CD14-positive monocyte (primary cell): ENCODE measurements at regions not wholly inside any gene's neighbourhood (a gene's known extent, or its start where the extent isn't known, plus 50 kb on each side); places are given as distances from the start of the nearest gene placed in this dataset.

Source experiments
- DNase-seq, 3 donors: peaks; one replicate each; pipeline ENCODE4 v3.0.0-alpha.2; 2011 to 2022
- H2AFZ ChIP-seq: 2 replicates; pipeline ENCODE4 v1.6.0; 2012; ENCODE audit warnings: mild to moderate bottlenecking, low read depth, low read length, inconsistent platforms; ENCODE audit not compliant: insufficient read depth, poor library complexity, severe bottlenecking
- H3K27ac ChIP-seq, 2 donors: 1 replicate in 1 of 2; 2 replicates in 1 of 2; pipeline ENCODE4 v1.5.1; 2012 to 2013; ENCODE audit warnings: low read length in 2 of 2, control low read depth in 1 of 2, inconsistent platforms in 1 of 2, low read depth in 1 of 2, mild to moderate bottlenecking in 1 of 2
- H3K27me3 ChIP-seq, 2 donors: one replicate each; pipeline versions ENCODE4 v1.6.0 to v1.6.1; 2011 to 2013; ENCODE audit warnings: low read length in 2 of 2; ENCODE audit not compliant: control insufficient read depth in 2 of 2, insufficient read depth in 2 of 2
- H3K36me3 ChIP-seq, 2 donors: replicated peaks in 1 of 2; 1 replicate in 1 of 2; 2 replicates in 1 of 2; pipeline versions ENCODE4 v1.5.1 to v1.6.1; 2012 to 2013; ENCODE audit warnings: low read length in 2 of 2, control low read depth in 1 of 2, inconsistent platforms in 1 of 2, mild to moderate bottlenecking in 1 of 2; ENCODE audit not compliant: insufficient read depth in 2 of 2, control insufficient read depth in 1 of 2
- H3K4me1 ChIP-seq, 2 donors: 1 replicate in 1 of 2; 2 replicates in 1 of 2; pipeline versions ENCODE4 v1.5.1 to v1.6.1; 2012 to 2013; ENCODE audit warnings: low read length in 2 of 2, control low read depth in 1 of 2, inconsistent platforms in 1 of 2, mild to moderate bottlenecking in 1 of 2, moderate library complexity in 1 of 2; ENCODE audit not compliant: insufficient read depth in 2 of 2, control insufficient read depth in 1 of 2
- H3K4me2 ChIP-seq: replicated peaks from 2 replicates; pipeline ENCODE3; 2012; ENCODE audit warnings: low read length, moderate library complexity, mild to moderate bottlenecking; ENCODE audit not compliant: poor library complexity, severe bottlenecking; ENCODE audit errors: extremely low read depth
- H3K4me3 ChIP-seq, 3 experiments: fragments of 200-600 bp in 1 of 3; sonication (generic) in 1 of 3; replicated peaks in 1 of 3; 1 replicate in 2 of 3; 2 replicates in 1 of 3; pipeline ENCODE4 v1.5.1; 2011 to 2013; ENCODE audit warnings: low read length in 3 of 3, mild to moderate bottlenecking in 3 of 3, control low read depth in 2 of 3, low read depth in 2 of 3, inconsistent platforms in 1 of 3, moderate library complexity in 1 of 3
- H3K79me2 ChIP-seq: 2 replicates; pipeline ENCODE4 v1.6.0; 2012; ENCODE audit warnings: mild to moderate bottlenecking, control low read depth, inconsistent platforms, low read length, moderate library complexity; ENCODE audit not compliant: insufficient read depth
- H3K9ac ChIP-seq: 2 replicates; pipeline ENCODE4 v1.6.0; 2017; ENCODE audit warnings: low read length, mild to moderate bottlenecking; ENCODE audit not compliant: insufficient read depth, poor library complexity, severe bottlenecking
- H3K9me3 ChIP-seq, 2 donors: replicated peaks in 1 of 2; 1 replicate in 1 of 2; 2 replicates in 1 of 2; pipeline versions ENCODE4 v1.5.1 to v1.6.1; 2012 to 2013; ENCODE audit warnings: low read length in 2 of 2, control low read depth in 1 of 2; ENCODE audit not compliant: control insufficient read depth in 1 of 2, insufficient read depth in 1 of 2
- H4K20me1 ChIP-seq: 2 replicates; pipeline ENCODE4 v1.6.0; 2012; ENCODE audit warnings: mild to moderate bottlenecking, low read length, control low read depth, moderate library complexity; ENCODE audit not compliant: insufficient read depth
- H3K27ac Mint-ChIP-seq, 7 donors: one replicate each; pipeline ENCODE4 v1.8.0; 2020; ENCODE audit warnings: mild to moderate bottlenecking in 7 of 7, mixed read lengths in 7 of 7, moderate library complexity in 6 of 7, inconsistent platforms in 2 of 7
- H3K27me3 Mint-ChIP-seq, 3 donors: one replicate each; pipeline ENCODE4 v1.8.0; 2021 to 2022; ENCODE audit warnings: low read depth in 3 of 3, mild to moderate bottlenecking in 3 of 3, mixed read lengths in 3 of 3, moderate library complexity in 3 of 3, inconsistent platforms in 1 of 3
- H3K36me3 Mint-ChIP-seq, 2 donors: one replicate each; pipeline ENCODE4 v1.8.0; 2020; ENCODE audit warnings: mixed read lengths in 2 of 2, inconsistent platforms in 1 of 2, mild to moderate bottlenecking in 1 of 2
- H3K4me1 Mint-ChIP-seq: one replicate; pipeline ENCODE4 v1.8.0; 2020; ENCODE audit warnings: mild to moderate bottlenecking, mixed read lengths
- H3K4me3 Mint-ChIP-seq, 2 donors: one replicate each; pipeline ENCODE4 v1.8.0; 2020; ENCODE audit warnings: mild to moderate bottlenecking in 2 of 2, mixed read lengths in 2 of 2, moderate library complexity in 1 of 2
- H3K9me3 Mint-ChIP-seq, 7 donors: one replicate each; pipeline ENCODE4 v1.8.0; 2020 to 2022; ENCODE audit warnings: mixed read lengths in 7 of 7, mild to moderate bottlenecking in 6 of 7, moderate library complexity in 6 of 7, inconsistent platforms in 2 of 7
- CTCF ChIP-seq: fragments of 200-600 bp; IDR thresholded peaks from one replicate; pipeline ENCODE4 v1.8.0; 2022; ENCODE audit warnings: antibody characterized with exemption, mild to moderate bottlenecking
- WGBS: methylation state at CpG from one replicate; pipeline ENCODE4 v1.1.5; 2013; ENCODE audit warnings: missing lambda C conversion rate; ENCODE audit not compliant: insufficient coverage; 5-methylcytosine and 5-hydroxymethylcytosine counted together
- intact Hi-C, 2 donors: fragments of 100-400 bp; cut with micrococcal nuclease; formaldehyde crosslinking; loops; one replicate each; pipeline versions ENCODE4 v1.15.0 to v1.15.1; 2023

GRCh38 chr3:19744047-19744446, 190.0 kb downstream of the EFHB start:
- H3K9ac ChIP-seq = no peak overlapping the region
- H4K20me1 ChIP-seq = no peaks in the 10 kb centered on the region
- H3K36me3 ChIP-seq = no peaks in the 10 kb centered on the region
- peaks cover 0 to 6% of the 10 kb centered on the region in 2 donors for H3K9me3 ChIP-seq
- no peaks in the 10 kb centered on the region for H3K36me3 Mint-ChIP-seq
- no peak overlapping the region for H3K27ac ChIP-seq
- no peaks in the 10 kb centered on the region for H3K27me3 ChIP-seq
- H3K79me2 ChIP-seq = no peaks in the 10 kb centered on the region
- no peak overlapping the region for H3K4me2 ChIP-seq
- no peaks in the 10 kb centered on the region for H3K4me1 ChIP-seq
- no peak overlapping the region for H3K4me3 Mint-ChIP-seq
- 100% methylated on average over 2 of the region's 3 CpGs for whole genome bisulfite sequencing
- intact Hi-C loops = no loop called here
- peaks cover 0 to 3% (median 1%) of the 10 kb centered on the region in 3 donors for H3K27me3 Mint-ChIP-seq
- no peak for DNase-seq
- no peak for TF ChIP-seq CTCF
- peaks cover 2 to 7% (median 4%) of the 10 kb centered on the region in 7 donors for H3K9me3 Mint-ChIP-seq
- H3K4me1 Mint-ChIP-seq = no peaks in the 10 kb centered on the region
- no peak overlapping the region for H3K4me3 ChIP-seq
- no peak overlapping the region for H2AFZ ChIP-seq
- H3K27ac Mint-ChIP-seq = no peak overlapping the region

- no peak overlapping the region for H3K4me2 ChIP-seq
- Mint-ChIP-seq H3K9me3 (peaks cover 0 to 3% (median 0%) of the 10 kb centered on the region in 7 donors), H3K27ac (no peak overlapping the region), H3K36me3 (no peaks in the 10 kb centered on the region), H3K4me1 (no peaks in the 10 kb centered on the region), H3K27me3 (peaks cover 0 to 3% (median 1%) of the 10 kb centered on the region in 3 donors), H3K4me3 (no peak overlapping the region)
- no peaks in the 10 kb centered on the region for H4K20me1 ChIP-seq
- H3K27me3 ChIP-seq = no peaks in the 10 kb centered on the region
- H3K4me3 ChIP-seq = no peak overlapping the region
- H3K79me2 ChIP-seq = no peaks in the 10 kb centered on the region
- H3K9ac ChIP-seq = no peak overlapping the region
- DNase-seq = no peak
- TF ChIP-seq CTCF = no peak
- intact Hi-C loops = no loop called here
- no peak overlapping the region for H3K27ac ChIP-seq
- H2AFZ ChIP-seq = no peak overlapping the region
- no peaks in the 10 kb centered on the region for H3K9me3 ChIP-seq
- no peaks in the 10 kb centered on the region for H3K36me3 ChIP-seq
- H3K4me1 ChIP-seq = no peaks in the 10 kb centered on the region
Observed at GRCh38 chr3:19742935-19743334, 191.1 kb downstream of the EFHB start.
